ENCODE measurements at regions not wholly inside any gene's neighbourhood (a gene's known extent, or its start where the extent isn't known, plus 50 kb on each side); places are given as distances from the start of the nearest gene placed in this dataset.

- H3K27me3 ChIP-seq (ENCODE audit: insufficient read depth, low read length): no peaks in the 10 kb centered on the region
- H3K27ac ChIP-seq (ENCODE audit: low read length): no peak overlapping the region
- H3K4me3 ChIP-seq (ENCODE audit: low read length): no peak overlapping the region
- H3K9ac ChIP-seq (ENCODE audit: low read depth, low read length): no peak overlapping the region
- no peaks in the 10 kb centered on the region for H3K36me3 ChIP-seq (ENCODE audit: insufficient read depth, low read depth, low read length)
- no peaks in the 10 kb centered on the region for H3K9me3 ChIP-seq (ENCODE audit: insufficient read depth, low read depth, low read length)
- no peaks in the 10 kb centered on the region for H3K4me1 ChIP-seq (ENCODE audit: insufficient read depth, low read length)
Measured at GRCh38 chr5:89513299-89514044, 630.5 kb upstream of the MEF2C start.

GRCh38 chr5:89504051-89504450 is 621.1 kb upstream of the MEF2C start:
- Histone ChIP-seq H3K27me3 (ENCODE audit: insufficient read depth, low read length) (no peaks in the 10 kb centered on the region), H3K4me1 (ENCODE audit: insufficient read depth, low read length) (no peaks in the 10 kb centered on the region), H3K36me3 (ENCODE audit: insufficient read depth, low read depth, low read length) (no peaks in the 10 kb centered on the region), H3K9ac (ENCODE audit: low read depth, low read length) (no peak overlapping the region), H3K9me3 (ENCODE audit: insufficient read depth, low read depth, low read length) (no peaks in the 10 kb centered on the region), H3K4me3 (ENCODE audit: low read length) (no peak overlapping the region), H3K27ac (ENCODE audit: low read length) (no peak overlapping the region)

- no peak overlapping the region for H3K9ac ChIP-seq (ENCODE audit: low read depth, low read length)
- no peaks in the 10 kb centered on the region for H3K27me3 ChIP-seq (ENCODE audit: insufficient read depth, low read length)
- H3K9me3 ChIP-seq (ENCODE audit: insufficient read depth, low read depth, low read length): no peaks in the 10 kb centered on the region
- no peak overlapping the region for H3K27ac ChIP-seq (ENCODE audit: low read length)
- H3K4me1 ChIP-seq (ENCODE audit: insufficient read depth, low read length): no peaks in the 10 kb centered on the region
- H3K36me3 ChIP-seq (ENCODE audit: insufficient read depth, low read depth, low read length): no peaks in the 10 kb centered on the region
- H3K4me3 ChIP-seq (ENCODE audit: low read length): no peak overlapping the region
Measured at GRCh38 chr5:89499787-89500186, 616.8 kb upstream of the MEF2C start.

- no peaks in the 10 kb centered on the region for H3K36me3 ChIP-seq (ENCODE audit: insufficient read depth, low read depth, low read length)
- no peaks in the 10 kb centered on the region for H3K27me3 ChIP-seq (ENCODE audit: insufficient read depth, low read length)
- H3K9ac ChIP-seq (ENCODE audit: low read depth, low read length): no peak overlapping the region
- no peak overlapping the region for H3K4me3 ChIP-seq (ENCODE audit: low read length)
- no peak overlapping the region for H3K27ac ChIP-seq (ENCODE audit: low read length)
- H3K4me1 ChIP-seq (ENCODE audit: insufficient read depth, low read length): no peaks in the 10 kb centered on the region
- no peaks in the 10 kb centered on the region for H3K9me3 ChIP-seq (ENCODE audit: insufficient read depth, low read depth, low read length)
Measured at GRCh38 chr5:89498699-89499098, 615.7 kb upstream of the MEF2C start.

GRCh38 chr5:89493414-89493813 is 610.4 kb upstream of the MEF2C start:
- no peaks in the 10 kb centered on the region for H3K36me3 ChIP-seq (ENCODE audit: insufficient read depth, low read depth, low read length)
- H3K9ac ChIP-seq (ENCODE audit: low read depth, low read length): no peak overlapping the region
- H3K9me3 ChIP-seq (ENCODE audit: insufficient read depth, low read depth, low read length): no peaks in the 10 kb centered on the region
- no peak overlapping the region for H3K4me3 ChIP-seq (ENCODE audit: low read length)
- H3K4me1 ChIP-seq (ENCODE audit: insufficient read depth, low read length): no peaks in the 10 kb centered on the region
- H3K27me3 ChIP-seq (ENCODE audit: insufficient read depth, low read length): no peaks in the 10 kb centered on the region
- no peak overlapping the region for H3K27ac ChIP-seq (ENCODE audit: low read length)

- peaks cover 5% of the 10 kb centered on the region; the same call in 1 of the 2 replicates for H3K4me1 ChIP-seq (ENCODE audit: insufficient read depth, low read length)
Measured at GRCh38 chr5:89484962-89485361, 602.0 kb upstream of the MEF2C start.

GRCh38 chr5:89480406-89481007 is 597.5 kb upstream of the MEF2C start:
- Histone ChIP-seq H3K4me3 (ENCODE audit: low read length) (no peak overlapping the region), H3K9ac (ENCODE audit: low read depth, low read length) (no peak overlapping the region), H3K36me3 (ENCODE audit: insufficient read depth, low read depth, low read length) (no peaks in the 10 kb centered on the region), H3K27me3 (ENCODE audit: insufficient read depth, low read length) (no peaks in the 10 kb centered on the region), H3K9me3 (ENCODE audit: insufficient read depth, low read depth, low read length) (no peaks in the 10 kb centered on the region), H3K4me1 (ENCODE audit: insufficient read depth, low read length) (no peaks in the 10 kb centered on the region), H3K27ac (ENCODE audit: low read length) (no peak overlapping the region)

More at GRCh38 chr5:89484962-89485361, 602.0 kb upstream of the MEF2C start:
- Histone ChIP-seq H3K27ac (ENCODE audit: low read length) (no peak overlapping the region), H3K9ac (ENCODE audit: low read depth, low read length) (no peak overlapping the region), H3K27me3 (ENCODE audit: insufficient read depth, low read length) (no peaks in the 10 kb centered on the region), H3K4me3 (ENCODE audit: low read length) (no peak overlapping the region), H3K36me3 (ENCODE audit: insufficient read depth, low read depth, low read length) (no peaks in the 10 kb centered on the region), H3K9me3 (ENCODE audit: insufficient read depth, low read depth, low read length) (no peaks in the 10 kb centered on the region)

- Histone ChIP-seq H3K9me3 (ENCODE audit: insufficient read depth, low read depth, low read length) (no peaks in the 10 kb centered on the region), H3K4me1 (ENCODE audit: insufficient read depth, low read length) (no peaks in the 10 kb centered on the region)
Measured at GRCh38 chr5:89478851-89479250, 595.9 kb upstream of the MEF2C start.

GRCh38 chr5:89473196-89473595 is 590.2 kb upstream of the MEF2C start:
- H3K36me3 ChIP-seq (ENCODE audit: insufficient read depth, low read depth, low read length): no peaks in the 10 kb centered on the region
- no peaks in the 10 kb centered on the region for H3K27me3 ChIP-seq (ENCODE audit: insufficient read depth, low read length)
- H3K9me3 ChIP-seq (ENCODE audit: insufficient read depth, low read depth, low read length): no peaks in the 10 kb centered on the region
- H3K4me1 ChIP-seq (ENCODE audit: insufficient read depth, low read length): no peaks in the 10 kb centered on the region
- no peak overlapping the region for H3K27ac ChIP-seq (ENCODE audit: low read length)
- H3K4me3 ChIP-seq (ENCODE audit: low read length): no peak overlapping the region
- no peak overlapping the region for H3K9ac ChIP-seq (ENCODE audit: low read depth, low read length)

More at GRCh38 chr5:89478851-89479250, 595.9 kb upstream of the MEF2C start:
- no peaks in the 10 kb centered on the region for H3K27me3 ChIP-seq (ENCODE audit: insufficient read depth, low read length)
- H3K27ac ChIP-seq (ENCODE audit: low read length): no peak overlapping the region
- H3K9ac ChIP-seq (ENCODE audit: low read depth, low read length): no peak overlapping the region
- H3K4me3 ChIP-seq (ENCODE audit: low read length): no peak overlapping the region
- H3K36me3 ChIP-seq (ENCODE audit: insufficient read depth, low read depth, low read length): no peaks in the 10 kb centered on the region

- H3K9ac ChIP-seq (ENCODE audit: low read depth, low read length): no peak overlapping the region
- no peaks in the 10 kb centered on the region for H3K4me1 ChIP-seq (ENCODE audit: insufficient read depth, low read length)
- H3K36me3 ChIP-seq (ENCODE audit: insufficient read depth, low read depth, low read length): no peaks in the 10 kb centered on the region
- no peaks in the 10 kb centered on the region for H3K27me3 ChIP-seq (ENCODE audit: insufficient read depth, low read length)
- H3K4me3 ChIP-seq (ENCODE audit: low read length): no peak overlapping the region
- no peak overlapping the region for H3K27ac ChIP-seq (ENCODE audit: low read length)
- no peaks in the 10 kb centered on the region for H3K9me3 ChIP-seq (ENCODE audit: insufficient read depth, low read depth, low read length)
Measured at GRCh38 chr5:89471541-89471940, 588.6 kb upstream of the MEF2C start.

GRCh38 chr5:89471115-89471514 is 588.1 kb upstream of the MEF2C start:
- H3K4me3 ChIP-seq (ENCODE audit: low read length): no peak overlapping the region
- H3K27ac ChIP-seq (ENCODE audit: low read length): no peak overlapping the region
- no peaks in the 10 kb centered on the region for H3K36me3 ChIP-seq (ENCODE audit: insufficient read depth, low read depth, low read length)
- H3K9ac ChIP-seq (ENCODE audit: low read depth, low read length): no peak overlapping the region
- H3K27me3 ChIP-seq (ENCODE audit: insufficient read depth, low read length): no peaks in the 10 kb centered on the region
- no peaks in the 10 kb centered on the region for H3K4me1 ChIP-seq (ENCODE audit: insufficient read depth, low read length)
- H3K9me3 ChIP-seq (ENCODE audit: insufficient read depth, low read depth, low read length): no peaks in the 10 kb centered on the region

GRCh38 chr5:89470658-89471057 is 587.7 kb upstream of the MEF2C start:
- no peak overlapping the region for H3K27ac ChIP-seq (ENCODE audit: low read length)

More at GRCh38 chr5:89470658-89471057, 587.7 kb upstream of the MEF2C start:
- Histone ChIP-seq H3K9ac (ENCODE audit: low read depth, low read length) (no peak overlapping the region), H3K4me3 (ENCODE audit: low read length) (no peak overlapping the region), H3K36me3 (ENCODE audit: insufficient read depth, low read depth, low read length) (no peaks in the 10 kb centered on the region), H3K27me3 (ENCODE audit: insufficient read depth, low read length) (no peaks in the 10 kb centered on the region), H3K4me1 (ENCODE audit: insufficient read depth, low read length) (no peaks in the 10 kb centered on the region), H3K9me3 (ENCODE audit: insufficient read depth, low read depth, low read length) (no peaks in the 10 kb centered on the region)

Data from iPS-20b (cell line).